ENCODE measurements at regions not wholly inside any gene's neighbourhood (a gene's known extent, or its start where the extent isn't known, plus 50 kb on each side); places are given as distances from the start of the nearest gene placed in this dataset.

- no peak for TF ChIP-seq NFIC (IDR thresholded peaks at IDR 0.05)
- TF ChIP-seq TCF12 (IDR thresholded peaks at IDR 0.05; ENCODE audit: low read depth) = no peak
- TF ChIP-seq EGR1 (IDR thresholded peaks at IDR 0.05) = no peak
- TF ChIP-seq CEBPB (IDR thresholded peaks at IDR 0.05) = no peak
- no peak for TF ChIP-seq ZBTB7A (IDR thresholded peaks at IDR 0.05; ENCODE audit: low read depth)
- no peak for TF ChIP-seq REST (IDR thresholded peaks at IDR 0.05; ENCODE audit: low read depth)
These were observed 60.0 kb upstream of the AJAP1 start for GRCh38 chr1:4594286-4594991.

Data from Ishikawa (cell line).